Panc1 (cell line): ENCODE measurements at regions not wholly inside any gene's neighbourhood (a gene's known extent, or its start where the extent isn't known, plus 50 kb on each side); places are given as distances from the start of the nearest gene placed in this dataset.

Experiments used
- ATAC-seq: fragments of 200-7000 bp; cut with Tn5 transposase; 2 replicates; pipeline ENCODE4 v1.9.1; 2020; ENCODE audit warnings: mild to moderate bottlenecking, moderate library complexity
- BruUV-seq: library from RNA; stranded (reverse); fragments of 400-500 nt; replicated peaks from 2 replicates; lab custom pipeline; 2021; lab: Mats Ljungman, UMichigan
- CTCF ChIA-PET: fragments of 300-600 bp; sonication (Branson Sonifier 250); formaldehyde crosslinking; loops from one replicate; lab custom pipeline; 2022; ENCODE audit warnings: antibody characterized with exemption; lab: Charles Lee
- POLR2A ChIA-PET: fragments of 300-600 bp; sonication (Branson Sonifier 250); formaldehyde crosslinking; loops from one replicate; lab custom pipeline; 2022; ENCODE audit warnings: antibody characterized with exemption; lab: Charles Lee
- DNase-seq: peaks from one replicate; pipeline ENCODE4 v3.0.0-alpha.2; 2010; ENCODE audit warnings: low read depth, low spot score
- H3K27ac ChIP-seq: 2 replicates; pipeline ENCODE4 v1.5.1; 2011; ENCODE audit warnings: mild to moderate bottlenecking, low read length, inconsistent platforms
- H3K27me3 ChIP-seq: fragments of 200-500 bp; sonication (Bioruptor generic); 2 replicates; pipeline ENCODE4 v1.6.0; 2014; ENCODE audit warnings: low read length, inconsistent platforms; ENCODE audit not compliant: control insufficient read depth, insufficient read depth
- H3K36me3 ChIP-seq: fragments of 200-500 bp; sonication (Bioruptor generic); 2 replicates; pipeline ENCODE4 v1.5.1; 2014; ENCODE audit warnings: inconsistent platforms, mild to moderate bottlenecking, low read length, moderate library complexity; ENCODE audit not compliant: control insufficient read depth, insufficient read depth
- H3K4me1 ChIP-seq: 2 replicates; pipeline ENCODE4 v1.5.1; 2011; ENCODE audit warnings: inconsistent platforms, mild to moderate bottlenecking, low read length, moderate library complexity; ENCODE audit not compliant: control insufficient read depth, insufficient read depth
- H3K4me3 ChIP-seq, 2 experiments: 2 replicates each; pipeline ENCODE4 v1.5.1; 2011 to 2012; ENCODE audit warnings: low read depth in 2 of 2, low read length in 2 of 2, mild to moderate bottlenecking in 2 of 2, inconsistent platforms in 1 of 2, moderate library complexity in 1 of 2
- H3K9me3 ChIP-seq: fragments of 200-500 bp; sonication (Bioruptor generic); 2 replicates; pipeline ENCODE4 v1.5.1; 2014; ENCODE audit warnings: low read depth, mild to moderate bottlenecking, inconsistent platforms, low read length, moderate library complexity; ENCODE audit not compliant: control insufficient read depth, insufficient read depth
- POLR2AphosphoS5 ChIP-seq: IDR thresholded peaks from 2 replicates; pipeline ENCODE4 v1.6.1; 2012; ENCODE audit warnings: mild to moderate bottlenecking, low read depth, low read length, moderate library complexity
- SIN3A ChIP-seq: IDR thresholded peaks from 2 replicates; pipeline ENCODE4 v1.6.1; 2012; ENCODE audit warnings: low read depth, mild to moderate bottlenecking, low read length, moderate library complexity, borderline replicate concordance; ENCODE audit not compliant: insufficient read depth
- TCF7L2 ChIP-seq: IDR thresholded peaks from 2 replicates; pipeline ENCODE4 v1.6.1; 2011; ENCODE audit warnings: mild to moderate bottlenecking, low read depth, low read length, inconsistent platforms
- in situ Hi-C: cut with HindIII; loops from 2 replicates; pipeline ENCODE4 v1.10.0; 2016; ENCODE audit warnings: low sequenced_read_pairs, low pct_unique_long_range_greater_than_20kb
- intact Hi-C: fragments of 100-400 bp; cut with micrococcal nuclease; formaldehyde crosslinking; loops from one replicate; pipeline ENCODE4 v1.10.0; 2022; ENCODE audit not compliant: unreplicated experiment
- TF ChIP-seq, protein P1 (sequence below), 2 experiments: IDR thresholded peaks; 2 replicates each; pipeline ENCODE4 v1.6.1; 2011 to 2012; ENCODE audit warnings: low read depth in 2 of 2, control low read depth in 1 of 2, low read length in 1 of 2, mild to moderate bottlenecking in 1 of 2, moderate library complexity in 1 of 2; ENCODE audit not compliant: insufficient read depth in 1 of 2
- TF ChIP-seq, protein P2 (sequence below): fragments of 450-650 bp; IDR thresholded peaks from 2 replicates; pipeline ENCODE4 v1.5.1; 2017; ENCODE audit warnings: mild to moderate bottlenecking

DNA sequence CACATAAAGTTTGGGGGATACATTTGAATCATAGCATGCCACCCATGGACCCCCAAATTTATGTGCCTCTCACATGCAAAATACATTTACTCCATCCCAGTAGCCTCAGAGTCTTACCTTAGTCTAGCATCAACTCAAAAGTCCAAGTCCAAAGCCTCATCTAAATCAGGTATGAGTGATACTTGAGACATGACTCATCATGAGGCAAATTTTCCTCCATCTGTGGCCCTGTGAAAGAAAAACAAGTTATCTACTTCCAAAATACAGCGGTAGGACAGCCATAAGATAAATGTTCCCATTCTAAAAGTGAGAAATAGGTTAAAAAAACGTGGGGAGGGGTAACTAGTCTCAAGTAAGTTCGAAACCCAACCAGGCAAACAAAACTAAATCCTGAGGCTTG lies 444.2 kb downstream of the SNAPC1 start:
- ATAC-seq = no peak
- intact Hi-C loops (no loop called here), in situ Hi-C loops (no loop called here)

DNA sequence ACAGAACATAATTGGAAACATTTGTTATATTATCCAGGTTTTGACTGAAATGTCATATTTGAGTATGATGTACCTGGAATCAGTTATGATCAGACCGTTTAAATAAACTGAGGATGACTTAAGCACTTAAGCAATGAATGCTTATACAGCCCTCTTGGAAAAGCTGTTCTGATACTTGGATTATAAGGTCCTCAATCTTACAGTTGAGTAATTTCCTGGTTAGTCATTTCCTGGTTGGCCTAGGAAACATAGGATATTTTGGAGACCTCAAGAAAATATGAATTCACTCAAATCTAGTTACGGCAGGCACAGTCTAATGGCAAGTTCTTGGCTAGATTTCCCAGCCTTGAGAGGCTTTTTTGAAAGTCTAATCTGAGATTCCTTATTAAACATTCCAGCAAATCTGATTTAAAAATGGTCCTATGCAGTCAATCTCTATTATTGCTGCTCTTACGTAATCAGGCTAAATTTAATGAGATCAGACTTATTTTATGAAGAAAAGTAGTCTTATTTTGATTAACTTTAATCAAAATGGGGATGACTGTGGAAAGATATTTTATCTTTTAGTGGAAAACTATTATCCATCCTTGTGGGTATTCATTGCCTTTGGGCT lies 447.2 kb downstream of the SNAPC1 start:
- TF ChIP-seq, protein P1, sequence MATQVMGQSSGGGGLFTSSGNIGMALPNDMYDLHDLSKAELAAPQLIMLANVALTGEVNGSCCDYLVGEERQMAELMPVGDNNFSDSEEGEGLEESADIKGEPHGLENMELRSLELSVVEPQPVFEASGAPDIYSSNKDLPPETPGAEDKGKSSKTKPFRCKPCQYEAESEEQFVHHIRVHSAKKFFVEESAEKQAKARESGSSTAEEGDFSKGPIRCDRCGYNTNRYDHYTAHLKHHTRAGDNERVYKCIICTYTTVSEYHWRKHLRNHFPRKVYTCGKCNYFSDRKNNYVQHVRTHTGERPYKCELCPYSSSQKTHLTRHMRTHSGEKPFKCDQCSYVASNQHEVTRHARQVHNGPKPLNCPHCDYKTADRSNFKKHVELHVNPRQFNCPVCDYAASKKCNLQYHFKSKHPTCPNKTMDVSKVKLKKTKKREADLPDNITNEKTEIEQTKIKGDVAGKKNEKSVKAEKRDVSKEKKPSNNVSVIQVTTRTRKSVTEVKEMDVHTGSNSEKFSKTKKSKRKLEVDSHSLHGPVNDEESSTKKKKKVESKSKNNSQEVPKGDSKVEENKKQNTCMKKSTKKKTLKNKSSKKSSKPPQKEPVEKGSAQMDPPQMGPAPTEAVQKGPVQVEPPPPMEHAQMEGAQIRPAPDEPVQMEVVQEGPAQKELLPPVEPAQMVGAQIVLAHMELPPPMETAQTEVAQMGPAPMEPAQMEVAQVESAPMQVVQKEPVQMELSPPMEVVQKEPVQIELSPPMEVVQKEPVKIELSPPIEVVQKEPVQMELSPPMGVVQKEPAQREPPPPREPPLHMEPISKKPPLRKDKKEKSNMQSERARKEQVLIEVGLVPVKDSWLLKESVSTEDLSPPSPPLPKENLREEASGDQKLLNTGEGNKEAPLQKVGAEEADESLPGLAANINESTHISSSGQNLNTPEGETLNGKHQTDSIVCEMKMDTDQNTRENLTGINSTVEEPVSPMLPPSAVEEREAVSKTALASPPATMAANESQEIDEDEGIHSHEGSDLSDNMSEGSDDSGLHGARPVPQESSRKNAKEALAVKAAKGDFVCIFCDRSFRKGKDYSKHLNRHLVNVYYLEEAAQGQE (IDR thresholded peaks at IDR 0.05; ENCODE audit: insufficient read depth in 1 of 2, low read depth in 2 of 2, low read length in 1 of 2) = no peak
- TF ChIP-seq, protein P2, sequence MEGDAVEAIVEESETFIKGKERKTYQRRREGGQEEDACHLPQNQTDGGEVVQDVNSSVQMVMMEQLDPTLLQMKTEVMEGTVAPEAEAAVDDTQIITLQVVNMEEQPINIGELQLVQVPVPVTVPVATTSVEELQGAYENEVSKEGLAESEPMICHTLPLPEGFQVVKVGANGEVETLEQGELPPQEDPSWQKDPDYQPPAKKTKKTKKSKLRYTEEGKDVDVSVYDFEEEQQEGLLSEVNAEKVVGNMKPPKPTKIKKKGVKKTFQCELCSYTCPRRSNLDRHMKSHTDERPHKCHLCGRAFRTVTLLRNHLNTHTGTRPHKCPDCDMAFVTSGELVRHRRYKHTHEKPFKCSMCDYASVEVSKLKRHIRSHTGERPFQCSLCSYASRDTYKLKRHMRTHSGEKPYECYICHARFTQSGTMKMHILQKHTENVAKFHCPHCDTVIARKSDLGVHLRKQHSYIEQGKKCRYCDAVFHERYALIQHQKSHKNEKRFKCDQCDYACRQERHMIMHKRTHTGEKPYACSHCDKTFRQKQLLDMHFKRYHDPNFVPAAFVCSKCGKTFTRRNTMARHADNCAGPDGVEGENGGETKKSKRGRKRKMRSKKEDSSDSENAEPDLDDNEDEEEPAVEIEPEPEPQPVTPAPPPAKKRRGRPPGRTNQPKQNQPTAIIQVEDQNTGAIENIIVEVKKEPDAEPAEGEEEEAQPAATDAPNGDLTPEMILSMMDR = no peak
- no peak for TF ChIP-seq SIN3A
- TF ChIP-seq POLR2AphosphoS5 = no peak
- TF ChIP-seq TCF7L2 = no peak
- BruUV-seq = no TSS peak
- H3K4me1 ChIP-seq = no peaks in the 10 kb centered on the region
- DNase-seq (no peak), ATAC-seq (no peak)
- intact Hi-C loops = no loop called here
- no peak overlapping the region for H3K27ac ChIP-seq
- in situ Hi-C loops = no loop called here
- CTCF ChIA-PET = no interaction called here
- H3K9me3 ChIP-seq = no peaks in the 10 kb centered on the region
- H3K4me3 ChIP-seq = no peak overlapping the region
- no peaks in the 10 kb centered on the region for H3K36me3 ChIP-seq
- POLR2A ChIA-PET = no interaction called here
- H3K27me3 ChIP-seq = no peaks in the 10 kb centered on the region

More for the DNA sequence above, 444.2 kb downstream of the SNAPC1 start:
- no peak for DNase-seq
- no TSS peak for BruUV-seq
- H3K4me3 ChIP-seq = no peak overlapping the region
- H3K27me3 ChIP-seq = no peaks in the 10 kb centered on the region
- H3K9me3 ChIP-seq = no peaks in the 10 kb centered on the region
- no peak overlapping the region for H3K27ac ChIP-seq
- no peak for TF ChIP-seq TCF7L2
- no peaks in the 10 kb centered on the region for H3K4me1 ChIP-seq
- H3K36me3 ChIP-seq = no peaks in the 10 kb centered on the region
- CTCF ChIA-PET = no interaction called here
- POLR2A ChIA-PET = no interaction called here

DNA sequence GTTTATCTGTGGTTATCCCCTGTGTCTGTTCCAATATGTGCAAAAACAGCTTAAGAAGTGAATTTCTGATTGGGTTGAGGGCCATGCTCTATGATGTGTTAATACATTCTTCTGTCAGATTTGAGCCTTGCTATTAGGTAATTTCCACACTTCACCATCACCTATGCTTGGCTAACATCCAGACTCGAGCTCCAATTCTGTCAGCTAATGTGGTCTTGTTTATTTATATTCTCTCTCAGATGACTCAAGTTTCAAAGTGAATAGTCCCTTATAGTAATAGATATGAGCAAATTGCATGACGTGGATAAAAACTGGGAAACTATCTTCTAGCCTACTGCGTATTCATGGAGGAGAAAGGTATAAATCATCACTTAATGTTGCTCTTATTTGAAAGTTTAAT lies 451.3 kb downstream of the SNAPC1 start:
- ChIA-PET POLR2A (no interaction called here), CTCF (no interaction called here)
- DNase-seq = no peak
- intact Hi-C loops (no loop called here), in situ Hi-C loops (no loop called here)
- H3K4me3 ChIP-seq = no peak overlapping the region
- no peaks in the 10 kb centered on the region for H3K4me1 ChIP-seq
- no peaks in the 10 kb centered on the region for H3K9me3 ChIP-seq
- no peak for ATAC-seq
- H3K27ac ChIP-seq = no peak overlapping the region
- H3K36me3 ChIP-seq = no peaks in the 10 kb centered on the region
- TF ChIP-seq SIN3A (no peak), TCF7L2 (no peak), POLR2AphosphoS5 (no peak)
- TF ChIP-seq, protein P1 (IDR thresholded peaks at IDR 0.05; ENCODE audit: insufficient read depth in 1 of 2, low read depth in 2 of 2, low read length in 1 of 2) = no peak
- TF ChIP-seq, protein P2 = no peak
- H3K27me3 ChIP-seq = no peaks in the 10 kb centered on the region
- BruUV-seq = no TSS peak
